ENCODE measurements at regions not wholly inside any gene's neighbourhood (a gene's known extent, or its start where the extent isn't known, plus 50 kb on each side); places are given as distances from the start of the nearest gene placed in this dataset.

DNA sequence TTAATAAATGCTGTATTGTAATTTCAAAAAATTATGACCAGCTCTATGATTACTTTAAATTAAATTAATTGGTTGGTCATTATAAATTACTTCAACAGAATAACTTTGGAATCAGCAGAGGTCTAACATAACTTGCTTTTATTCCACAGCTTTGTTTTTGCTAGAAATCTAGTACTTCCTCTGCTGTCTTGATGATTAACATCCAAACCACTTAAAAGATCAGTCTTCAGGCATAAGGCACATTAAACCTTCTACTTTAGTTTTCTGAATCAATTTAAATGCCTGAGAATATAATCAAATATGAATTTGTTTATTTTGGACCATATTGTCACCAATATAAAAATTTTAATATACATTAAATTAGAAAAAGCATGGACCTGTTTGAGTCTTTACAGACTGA, 465.3 kb downstream of the ARL4A start:
- H3K27ac ChIP-seq (ENCODE audit: insufficient read depth, low read depth, low read length, poor library complexity, severe bottlenecking): no peak overlapping the region
- H3K27me3 ChIP-seq (ENCODE audit: control insufficient read depth, insufficient read depth, low read length, poor library complexity, severe bottlenecking): no peaks in the 10 kb centered on the region
- no peaks in the 10 kb centered on the region for H3K36me3 ChIP-seq (ENCODE audit: control insufficient read depth, insufficient read depth, low read length)
- no peaks in the 10 kb centered on the region for H3K9me3 ChIP-seq (ENCODE audit: control insufficient read depth, low read length)
- H3K4me3 ChIP-seq (ENCODE audit: insufficient read depth, low read depth, low read length): no peak overlapping the region
- H3K4me1 ChIP-seq (ENCODE audit: control insufficient read depth, insufficient read depth, low read length): no peaks in the 10 kb centered on the region

DNA sequence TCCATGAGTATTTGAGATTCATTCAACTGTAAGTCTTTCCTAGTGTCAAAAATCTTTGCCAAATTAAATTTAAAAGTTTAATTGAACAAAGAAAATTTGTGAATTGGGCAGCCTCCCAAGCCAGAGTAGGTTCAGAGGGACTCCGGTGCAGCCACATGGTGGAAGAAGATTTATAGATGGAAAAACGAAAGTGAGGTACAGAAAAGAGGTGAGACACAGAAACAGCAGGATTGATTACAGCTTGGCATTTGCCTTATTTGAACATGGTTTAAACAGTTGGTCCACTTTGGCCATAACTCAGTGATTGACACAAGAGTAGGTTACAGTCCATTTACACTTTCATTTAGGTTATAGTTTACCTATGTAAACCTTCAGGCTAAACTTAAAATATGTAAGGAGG, 465.8 kb downstream of the ARL4A start:
- Histone ChIP-seq H3K27me3 (ENCODE audit: control insufficient read depth, insufficient read depth, low read length, poor library complexity, severe bottlenecking) (no peaks in the 10 kb centered on the region), H3K36me3 (ENCODE audit: control insufficient read depth, insufficient read depth, low read length) (no peaks in the 10 kb centered on the region), H3K4me3 (ENCODE audit: insufficient read depth, low read depth, low read length) (no peak overlapping the region), H3K9me3 (ENCODE audit: control insufficient read depth, low read length) (no peaks in the 10 kb centered on the region), H3K4me1 (ENCODE audit: control insufficient read depth, insufficient read depth, low read length) (no peaks in the 10 kb centered on the region), H3K27ac (ENCODE audit: insufficient read depth, low read depth, low read length, poor library complexity, severe bottlenecking) (no peak overlapping the region)
- WGBS, 2 experiments: 93 to 97% methylated on average over 2 of the region's 2 CpGs

DNA sequence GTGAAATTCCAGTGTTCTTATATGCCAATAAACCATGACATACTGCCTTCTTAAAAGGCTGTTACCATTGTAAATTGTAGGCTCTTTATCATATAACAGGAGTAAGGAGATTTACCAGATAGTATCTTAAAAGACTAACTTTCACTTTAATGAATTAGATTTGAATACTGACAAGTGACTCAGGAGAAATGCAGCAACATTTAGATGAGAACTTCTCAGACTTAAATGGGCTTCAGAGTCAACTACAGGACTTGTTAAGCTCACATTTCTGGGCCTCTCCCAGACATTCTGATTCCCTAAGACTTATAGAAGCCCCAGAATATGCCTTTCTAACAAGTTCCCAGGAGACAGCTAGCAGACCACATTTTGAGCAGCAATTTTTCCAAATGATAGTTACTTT, 466.3 kb downstream of the ARL4A start:
- Histone ChIP-seq H3K27ac (ENCODE audit: insufficient read depth, low read depth, low read length, poor library complexity, severe bottlenecking) (no peak overlapping the region), H3K4me1 (ENCODE audit: control insufficient read depth, insufficient read depth, low read length) (no peaks in the 10 kb centered on the region), H3K4me3 (ENCODE audit: insufficient read depth, low read depth, low read length) (no peak overlapping the region), H3K9me3 (ENCODE audit: control insufficient read depth, low read length) (no peaks in the 10 kb centered on the region), H3K36me3 (ENCODE audit: control insufficient read depth, insufficient read depth, low read length) (no peaks in the 10 kb centered on the region), H3K27me3 (ENCODE audit: control insufficient read depth, insufficient read depth, low read length, poor library complexity, severe bottlenecking) (no peaks in the 10 kb centered on the region)

DNA sequence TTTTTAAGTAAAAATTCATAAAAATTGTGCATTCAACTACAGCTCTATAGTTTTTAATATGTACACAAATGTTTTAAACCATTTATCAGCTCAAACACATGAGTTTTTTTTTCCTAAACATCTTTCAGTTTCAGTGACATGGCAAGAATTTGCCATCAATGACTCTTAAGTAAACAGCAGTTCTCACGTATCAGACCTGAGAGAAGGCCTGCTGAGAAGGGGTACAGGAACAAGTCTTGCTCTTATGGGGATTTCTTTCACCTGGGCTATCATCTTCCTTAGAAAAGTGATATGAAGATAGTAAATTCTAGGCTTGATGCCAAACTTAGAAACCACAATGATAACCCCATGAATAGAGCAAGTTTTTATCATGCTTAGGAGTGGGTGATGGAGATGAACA, 467.8 kb downstream of the ARL4A start:
- no peaks in the 10 kb centered on the region for H3K4me1 ChIP-seq (ENCODE audit: control insufficient read depth, insufficient read depth, low read length)
- no peaks in the 10 kb centered on the region for H3K27me3 ChIP-seq (ENCODE audit: control insufficient read depth, insufficient read depth, low read length, poor library complexity, severe bottlenecking)
- H3K36me3 ChIP-seq (ENCODE audit: control insufficient read depth, insufficient read depth, low read length): no peaks in the 10 kb centered on the region
- H3K27ac ChIP-seq (ENCODE audit: insufficient read depth, low read depth, low read length, poor library complexity, severe bottlenecking): no peak overlapping the region
- 63 to 67% methylated on average over 1 of the region's 1 CpG for WGBS, 2 experiments
- H3K9me3 ChIP-seq (ENCODE audit: control insufficient read depth, low read length): no peaks in the 10 kb centered on the region
- no peak overlapping the region for H3K4me3 ChIP-seq (ENCODE audit: insufficient read depth, low read depth, low read length)

DNA sequence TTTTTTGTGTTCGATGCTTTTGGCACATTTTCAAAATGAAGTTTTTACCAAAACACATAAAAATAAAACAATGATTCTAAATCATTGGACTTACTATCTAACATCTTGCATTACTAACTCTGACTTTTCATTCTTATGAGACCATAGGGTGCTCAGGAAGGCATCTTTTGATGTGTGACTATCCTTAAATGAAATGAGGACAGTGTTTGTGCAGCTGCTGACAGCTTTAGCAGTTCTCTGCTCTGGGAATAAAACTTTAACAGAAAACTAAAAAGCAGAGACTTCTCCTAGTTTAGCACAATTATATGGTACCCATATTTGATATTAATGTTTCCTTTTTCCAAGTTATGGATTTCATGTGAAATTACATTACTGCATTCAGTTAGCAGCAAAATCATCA, 471.6 kb downstream of the ARL4A start:
- Histone ChIP-seq H3K27ac (ENCODE audit: insufficient read depth, low read depth, low read length, poor library complexity, severe bottlenecking) (no peak overlapping the region), H3K4me3 (ENCODE audit: insufficient read depth, low read depth, low read length) (no peak overlapping the region), H3K36me3 (ENCODE audit: control insufficient read depth, insufficient read depth, low read length) (no peaks in the 10 kb centered on the region), H3K4me1 (ENCODE audit: control insufficient read depth, insufficient read depth, low read length) (no peaks in the 10 kb centered on the region), H3K27me3 (ENCODE audit: control insufficient read depth, insufficient read depth, low read length, poor library complexity, severe bottlenecking) (no peaks in the 10 kb centered on the region), H3K9me3 (ENCODE audit: control insufficient read depth, low read length) (no peaks in the 10 kb centered on the region)
- WGBS, 2 experiments: 80 to 92% methylated on average over 1 of the region's 1 CpG

DNA sequence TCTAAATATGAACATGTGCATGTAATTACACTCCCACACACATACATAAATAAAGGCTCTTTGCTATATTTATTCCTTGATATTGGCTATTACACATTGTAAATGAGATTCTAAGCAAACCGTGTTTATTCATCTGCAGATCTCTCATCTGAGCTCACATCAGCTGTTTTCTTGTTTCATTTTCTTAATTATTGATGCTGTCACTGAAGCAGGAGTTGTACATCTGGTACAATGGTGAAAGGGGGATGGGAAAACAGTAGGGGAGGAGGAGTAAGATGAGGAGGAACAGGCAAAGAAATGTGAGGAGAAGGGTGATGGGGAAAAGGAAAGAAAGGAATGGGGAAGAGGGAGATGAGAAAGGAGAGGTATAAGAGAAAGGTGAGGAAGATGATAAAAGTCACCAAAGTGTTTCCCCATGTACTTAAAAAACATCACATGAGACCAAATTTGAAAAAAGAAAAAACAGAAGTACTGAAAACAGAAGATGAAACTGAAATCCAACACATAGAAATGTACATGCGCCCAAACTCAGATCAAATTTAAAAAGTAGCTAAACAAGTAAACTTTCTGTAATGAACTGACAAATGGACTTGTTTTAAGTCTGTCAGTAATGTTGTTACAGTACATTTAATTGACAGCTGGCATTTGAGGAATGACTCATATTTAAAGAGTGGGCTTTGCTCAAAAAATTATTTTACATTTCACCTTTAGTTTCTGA, 472.2 kb downstream of the ARL4A start:
- Histone ChIP-seq H3K27me3 (ENCODE audit: control insufficient read depth, insufficient read depth, low read length, poor library complexity, severe bottlenecking) (no peaks in the 10 kb centered on the region), H3K36me3 (ENCODE audit: control insufficient read depth, insufficient read depth, low read length) (no peaks in the 10 kb centered on the region)
- 88 to 95% methylated on average over 2 of the region's 2 CpGs for WGBS, 2 experiments

DNA sequence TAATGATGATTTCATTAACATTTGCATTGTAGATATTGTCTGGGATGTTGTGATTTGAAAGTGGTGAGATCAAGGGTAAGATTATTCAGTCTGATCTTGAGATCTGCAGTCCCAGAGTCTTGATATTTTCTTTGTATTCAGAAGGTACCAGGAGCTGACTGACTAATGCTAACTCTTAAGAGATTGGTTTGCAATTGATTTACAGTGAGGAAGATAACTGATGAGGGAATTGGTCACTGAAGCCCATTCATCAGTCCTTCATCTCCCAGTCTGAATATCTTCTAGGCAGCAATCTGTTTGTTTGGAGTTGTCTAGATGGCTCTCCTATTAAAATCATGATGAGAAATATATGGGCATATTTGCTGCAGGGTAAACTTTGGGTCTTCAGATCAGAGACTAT, 473.7 kb downstream of the ARL4A start:
- H3K4me1 ChIP-seq (ENCODE audit: control insufficient read depth, insufficient read depth, low read length): no peaks in the 10 kb centered on the region
- H3K9me3 ChIP-seq (ENCODE audit: control insufficient read depth, low read length): no peaks in the 10 kb centered on the region
- no peaks in the 10 kb centered on the region for H3K27me3 ChIP-seq (ENCODE audit: control insufficient read depth, insufficient read depth, low read length, poor library complexity, severe bottlenecking)
- H3K4me3 ChIP-seq (ENCODE audit: insufficient read depth, low read depth, low read length): no peak overlapping the region
- no peak overlapping the region for H3K27ac ChIP-seq (ENCODE audit: insufficient read depth, low read depth, low read length, poor library complexity, severe bottlenecking)
- no peaks in the 10 kb centered on the region for H3K36me3 ChIP-seq (ENCODE audit: control insufficient read depth, insufficient read depth, low read length)

More for the DNA sequence above, 472.2 kb downstream of the ARL4A start:
- Histone ChIP-seq H3K9me3 (ENCODE audit: control insufficient read depth, low read length) (no peaks in the 10 kb centered on the region), H3K4me1 (ENCODE audit: control insufficient read depth, insufficient read depth, low read length) (no peaks in the 10 kb centered on the region), H3K27ac (ENCODE audit: insufficient read depth, low read depth, low read length, poor library complexity, severe bottlenecking) (no peak overlapping the region), H3K4me3 (ENCODE audit: insufficient read depth, low read depth, low read length) (no peak overlapping the region)

DNA sequence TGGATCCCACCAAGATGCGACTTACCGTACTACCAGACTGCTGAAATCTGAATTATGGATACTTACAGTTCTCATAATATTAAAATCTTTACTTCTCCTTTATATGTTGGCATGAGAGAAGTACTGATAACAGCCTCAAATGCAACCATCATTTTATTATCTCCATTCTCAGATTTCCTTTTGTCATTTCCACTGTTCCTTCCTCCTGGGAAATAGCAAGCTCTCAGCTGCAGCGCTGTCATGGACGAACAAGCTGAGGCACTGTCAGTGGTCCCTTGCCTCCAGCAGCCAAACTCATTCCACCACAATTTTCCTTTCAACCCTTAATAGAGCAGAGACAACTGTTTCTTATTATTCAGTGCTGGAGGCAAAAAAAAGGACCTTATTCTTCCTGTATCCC, 478.4 kb downstream of the ARL4A start:
- no peak overlapping the region for H3K27ac ChIP-seq (ENCODE audit: insufficient read depth, low read depth, low read length, poor library complexity, severe bottlenecking)
- H3K9me3 ChIP-seq (ENCODE audit: control insufficient read depth, low read length): no peaks in the 10 kb centered on the region
- H3K36me3 ChIP-seq (ENCODE audit: control insufficient read depth, insufficient read depth, low read length): no peaks in the 10 kb centered on the region
- WGBS, 2 experiments: 79 to 88% methylated on average over 2 to 4 of the region's 4 CpGs
- no peak overlapping the region for H3K4me3 ChIP-seq (ENCODE audit: insufficient read depth, low read depth, low read length)
- no peaks in the 10 kb centered on the region for H3K27me3 ChIP-seq (ENCODE audit: control insufficient read depth, insufficient read depth, low read length, poor library complexity, severe bottlenecking)
- no peaks in the 10 kb centered on the region for H3K4me1 ChIP-seq (ENCODE audit: control insufficient read depth, insufficient read depth, low read length)

DNA sequence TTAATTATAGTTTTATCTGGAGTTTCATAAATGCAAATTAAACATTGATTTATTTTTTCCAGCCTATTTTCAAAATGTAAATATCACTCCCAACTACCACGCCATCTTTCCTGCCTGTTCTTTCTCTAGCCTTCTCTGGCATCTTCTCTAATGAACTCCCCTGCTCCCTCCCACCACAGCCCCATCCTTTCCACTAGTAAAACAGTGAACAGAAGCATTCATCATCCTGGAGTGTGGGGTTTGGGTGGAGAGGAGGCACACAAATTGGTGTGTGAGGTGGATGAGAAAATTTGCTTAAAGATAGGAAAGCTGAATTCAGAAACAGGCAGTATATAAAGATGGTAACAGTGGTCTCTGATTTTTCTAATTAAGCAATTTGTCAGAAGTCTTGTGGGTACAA, 479.4 kb downstream of the ARL4A start:
- 95 to 100% methylated on average over 1 of the region's 1 CpG for WGBS, 2 experiments
- no peak overlapping the region for H3K27ac ChIP-seq (ENCODE audit: insufficient read depth, low read depth, low read length, poor library complexity, severe bottlenecking)
- no peaks in the 10 kb centered on the region for H3K36me3 ChIP-seq (ENCODE audit: control insufficient read depth, insufficient read depth, low read length)
- no peaks in the 10 kb centered on the region for H3K4me1 ChIP-seq (ENCODE audit: control insufficient read depth, insufficient read depth, low read length)
- no peaks in the 10 kb centered on the region for H3K9me3 ChIP-seq (ENCODE audit: control insufficient read depth, low read length)
- no peaks in the 10 kb centered on the region for H3K27me3 ChIP-seq (ENCODE audit: control insufficient read depth, insufficient read depth, low read length, poor library complexity, severe bottlenecking)
- no peak overlapping the region for H3K4me3 ChIP-seq (ENCODE audit: insufficient read depth, low read depth, low read length)

DNA sequence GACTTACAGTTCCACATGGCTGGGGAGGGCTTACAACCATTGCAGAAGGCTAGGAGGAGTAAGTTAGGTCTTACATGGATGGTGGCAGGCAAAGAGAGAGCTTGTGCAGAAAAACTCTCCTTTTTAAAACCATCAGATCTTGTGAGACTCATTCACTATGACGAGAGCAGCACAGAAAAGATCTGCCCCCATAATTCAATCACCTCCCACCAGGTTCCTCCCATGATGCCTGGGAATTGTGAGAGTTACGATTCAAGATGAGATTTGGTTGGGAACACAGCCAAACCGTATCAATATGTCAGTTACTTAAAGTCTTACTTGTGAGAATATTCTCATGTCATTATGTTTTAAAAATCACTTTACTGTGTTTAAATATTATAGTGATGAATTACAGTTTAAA, 481.9 kb downstream of the ARL4A start:
- no peak overlapping the region for H3K4me3 ChIP-seq (ENCODE audit: insufficient read depth, low read depth, low read length)
- H3K27ac ChIP-seq (ENCODE audit: insufficient read depth, low read depth, low read length, poor library complexity, severe bottlenecking): no peak overlapping the region
- no peaks in the 10 kb centered on the region for H3K9me3 ChIP-seq (ENCODE audit: control insufficient read depth, low read length)
- no peaks in the 10 kb centered on the region for H3K27me3 ChIP-seq (ENCODE audit: control insufficient read depth, insufficient read depth, low read length, poor library complexity, severe bottlenecking)
- H3K4me1 ChIP-seq (ENCODE audit: control insufficient read depth, insufficient read depth, low read length): no peaks in the 10 kb centered on the region
- H3K36me3 ChIP-seq (ENCODE audit: control insufficient read depth, insufficient read depth, low read length): no peaks in the 10 kb centered on the region
- WGBS, 2 experiments: 100% methylated on average over 1 to 3 of the region's 3 CpGs

DNA sequence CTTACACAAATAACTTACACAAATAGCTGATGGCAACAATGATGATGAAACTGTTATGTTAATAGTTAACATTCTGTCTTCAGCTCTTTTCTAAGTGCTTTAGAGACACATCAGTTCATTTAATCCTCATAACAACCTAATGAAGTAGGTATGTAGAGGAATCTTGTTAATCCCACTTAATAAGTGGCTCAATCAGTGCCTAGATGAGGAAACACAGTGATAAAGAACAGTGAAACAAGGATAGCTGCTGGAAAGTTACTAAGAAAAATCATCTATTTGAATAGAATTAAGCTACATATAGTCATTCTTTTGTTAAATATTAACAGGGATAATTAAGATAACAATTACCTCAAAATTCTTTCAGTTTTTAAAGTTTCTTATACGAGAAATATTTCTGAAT, 487.6 kb downstream of the ARL4A start:
- H3K4me3 ChIP-seq (ENCODE audit: insufficient read depth, low read depth, low read length): no peak overlapping the region
- H3K36me3 ChIP-seq (ENCODE audit: control insufficient read depth, insufficient read depth, low read length): no peaks in the 10 kb centered on the region
- H3K4me1 ChIP-seq (ENCODE audit: control insufficient read depth, insufficient read depth, low read length): no peaks in the 10 kb centered on the region
- no peaks in the 10 kb centered on the region for H3K9me3 ChIP-seq (ENCODE audit: control insufficient read depth, low read length)
- H3K27ac ChIP-seq (ENCODE audit: insufficient read depth, low read depth, low read length, poor library complexity, severe bottlenecking): no peak overlapping the region
- WGBS, 2 experiments: no CpG with 5 or more reads among the region's 1 CpG
- no peaks in the 10 kb centered on the region for H3K27me3 ChIP-seq (ENCODE audit: control insufficient read depth, insufficient read depth, low read length, poor library complexity, severe bottlenecking)
